ENCODE measurements at regions not wholly inside any gene's neighbourhood (a gene's known extent, or its start where the extent isn't known, plus 50 kb on each side); places are given as distances from the start of the nearest gene placed in this dataset.

DNA sequence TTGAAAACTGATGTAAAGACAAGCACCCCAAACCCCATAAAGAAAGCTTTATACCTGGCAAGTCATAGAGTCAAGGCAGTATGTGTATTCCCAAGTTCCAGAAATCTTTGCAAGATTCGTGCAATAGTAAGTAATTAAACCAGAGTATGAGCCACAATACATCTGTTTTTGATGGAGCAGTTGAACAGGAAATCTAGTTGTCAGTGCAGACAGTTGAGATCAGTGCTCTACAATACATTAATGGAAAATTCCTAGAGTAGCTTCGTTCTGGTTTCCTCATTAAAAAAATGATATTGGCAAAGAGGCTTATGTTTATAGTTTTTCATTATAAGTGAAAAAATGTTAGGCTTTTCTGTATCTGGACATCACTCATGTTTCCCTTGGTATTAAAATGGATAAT lies 575.3 kb downstream of the TRIML1 start:
- H3K27ac ChIP-seq, result no peak overlapping the region
- no peaks in the 10 kb centered on the region for H3K36me3 ChIP-seq
- no peaks in the 10 kb centered on the region for H3K27me3 ChIP-seq
- H3K9me3 ChIP-seq, result no peaks in the 10 kb centered on the region
- no peak overlapping the region for H3K4me3 ChIP-seq (ENCODE audit: low read depth in 1 of 2, low read length in 1 of 2)
- TF ChIP-seq, protein P1, sequence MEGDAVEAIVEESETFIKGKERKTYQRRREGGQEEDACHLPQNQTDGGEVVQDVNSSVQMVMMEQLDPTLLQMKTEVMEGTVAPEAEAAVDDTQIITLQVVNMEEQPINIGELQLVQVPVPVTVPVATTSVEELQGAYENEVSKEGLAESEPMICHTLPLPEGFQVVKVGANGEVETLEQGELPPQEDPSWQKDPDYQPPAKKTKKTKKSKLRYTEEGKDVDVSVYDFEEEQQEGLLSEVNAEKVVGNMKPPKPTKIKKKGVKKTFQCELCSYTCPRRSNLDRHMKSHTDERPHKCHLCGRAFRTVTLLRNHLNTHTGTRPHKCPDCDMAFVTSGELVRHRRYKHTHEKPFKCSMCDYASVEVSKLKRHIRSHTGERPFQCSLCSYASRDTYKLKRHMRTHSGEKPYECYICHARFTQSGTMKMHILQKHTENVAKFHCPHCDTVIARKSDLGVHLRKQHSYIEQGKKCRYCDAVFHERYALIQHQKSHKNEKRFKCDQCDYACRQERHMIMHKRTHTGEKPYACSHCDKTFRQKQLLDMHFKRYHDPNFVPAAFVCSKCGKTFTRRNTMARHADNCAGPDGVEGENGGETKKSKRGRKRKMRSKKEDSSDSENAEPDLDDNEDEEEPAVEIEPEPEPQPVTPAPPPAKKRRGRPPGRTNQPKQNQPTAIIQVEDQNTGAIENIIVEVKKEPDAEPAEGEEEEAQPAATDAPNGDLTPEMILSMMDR (IDR thresholded peaks at IDR 0.05), result no peak
- no peaks in the 10 kb centered on the region for H3K4me1 ChIP-seq (ENCODE audit: control insufficient read depth in 1 of 2, insufficient read depth in 1 of 2, low read depth in 1 of 2, low read length in 1 of 2)

DNA sequence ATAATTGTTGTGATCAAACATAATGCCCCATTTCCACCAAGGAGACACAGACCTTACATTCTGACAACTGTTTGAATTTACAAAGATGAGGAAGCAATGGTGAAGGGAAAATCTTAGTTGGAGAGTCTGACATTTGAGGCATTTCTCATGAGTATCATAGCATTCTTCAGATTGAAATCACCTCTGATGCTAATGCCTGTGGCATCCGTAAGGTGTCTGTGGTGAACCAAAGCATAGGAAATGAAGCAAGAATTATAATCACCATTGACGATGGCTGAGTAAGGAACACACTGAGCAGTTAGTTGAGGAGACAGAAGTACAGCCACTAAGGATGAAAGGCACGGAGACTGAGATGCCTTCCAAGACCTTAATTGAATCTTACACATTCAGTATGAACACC lies 575.7 kb downstream of the TRIML1 start:
- no peaks in the 10 kb centered on the region for H3K4me1 ChIP-seq (ENCODE audit: control insufficient read depth in 1 of 2, insufficient read depth in 1 of 2, low read depth in 1 of 2, low read length in 1 of 2)
- H3K36me3 ChIP-seq, result no peaks in the 10 kb centered on the region
- no peaks in the 10 kb centered on the region for H3K27me3 ChIP-seq
- H3K27ac ChIP-seq, result no peak overlapping the region
- TF ChIP-seq, protein P1 (IDR thresholded peaks at IDR 0.05), result no peak
- no peak overlapping the region for H3K4me3 ChIP-seq (ENCODE audit: low read depth in 1 of 2, low read length in 1 of 2)
- H3K9me3 ChIP-seq, result no peaks in the 10 kb centered on the region

DNA sequence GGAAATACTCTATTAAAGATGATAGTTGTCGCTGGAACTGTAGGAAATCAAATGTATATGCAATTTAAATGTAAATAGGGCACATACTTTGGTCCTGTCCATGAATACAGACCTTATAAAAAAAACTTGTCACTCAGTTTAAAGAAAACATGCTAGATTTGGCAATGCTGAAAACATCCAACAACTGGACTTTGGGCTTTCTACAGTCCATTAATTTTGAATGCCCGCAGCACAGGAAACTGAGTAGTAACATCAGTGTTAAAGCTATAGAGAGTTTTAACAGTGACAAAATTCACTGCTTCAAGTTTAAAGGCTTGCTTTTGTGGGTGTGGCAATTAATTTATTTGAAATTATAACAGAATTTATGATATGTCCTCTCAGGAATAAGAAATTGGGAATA lies 578.4 kb downstream of the TRIML1 start:
- TF ChIP-seq, protein P1 (IDR thresholded peaks at IDR 0.05), result no peak
- Histone ChIP-seq H3K4me1 (ENCODE audit: control insufficient read depth in 1 of 2, insufficient read depth in 1 of 2, low read depth in 1 of 2, low read length in 1 of 2) (no peaks in the 10 kb centered on the region), H3K9me3 (no peaks in the 10 kb centered on the region), H3K4me3 (ENCODE audit: low read depth in 1 of 2, low read length in 1 of 2) (no peak overlapping the region), H3K36me3 (no peaks in the 10 kb centered on the region), H3K27ac (no peak overlapping the region), H3K27me3 (no peaks in the 10 kb centered on the region)

DNA sequence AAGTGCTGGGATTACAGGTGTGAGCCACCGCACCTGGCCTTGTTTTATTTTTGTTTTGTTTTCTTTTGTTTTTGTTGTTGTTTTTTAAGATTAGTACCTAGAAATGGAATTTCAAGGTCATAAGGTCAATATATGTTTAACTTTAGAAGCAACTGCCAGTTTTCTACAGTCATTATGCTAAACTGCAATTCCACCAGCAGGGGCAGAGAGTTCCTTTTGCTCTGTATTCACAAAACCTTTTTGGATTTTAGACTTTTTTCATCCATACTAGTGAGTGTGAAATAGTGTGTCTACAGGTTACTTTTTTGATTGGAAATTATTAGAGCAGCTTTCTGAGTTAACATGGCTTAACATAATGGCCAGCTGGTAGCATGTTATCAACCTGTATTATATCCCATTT lies 580.6 kb downstream of the TRIML1 start:
- H3K36me3 ChIP-seq, result no peaks in the 10 kb centered on the region
- H3K9me3 ChIP-seq, result no peaks in the 10 kb centered on the region
- H3K27ac ChIP-seq, result no peak overlapping the region
- H3K4me1 ChIP-seq (ENCODE audit: control insufficient read depth in 1 of 2, insufficient read depth in 1 of 2, low read depth in 1 of 2, low read length in 1 of 2), result no peaks in the 10 kb centered on the region
- no peak overlapping the region for H3K4me3 ChIP-seq (ENCODE audit: low read depth in 1 of 2, low read length in 1 of 2)
- no peaks in the 10 kb centered on the region for H3K27me3 ChIP-seq
- TF ChIP-seq, protein P1 (IDR thresholded peaks at IDR 0.05), result no peak

DNA sequence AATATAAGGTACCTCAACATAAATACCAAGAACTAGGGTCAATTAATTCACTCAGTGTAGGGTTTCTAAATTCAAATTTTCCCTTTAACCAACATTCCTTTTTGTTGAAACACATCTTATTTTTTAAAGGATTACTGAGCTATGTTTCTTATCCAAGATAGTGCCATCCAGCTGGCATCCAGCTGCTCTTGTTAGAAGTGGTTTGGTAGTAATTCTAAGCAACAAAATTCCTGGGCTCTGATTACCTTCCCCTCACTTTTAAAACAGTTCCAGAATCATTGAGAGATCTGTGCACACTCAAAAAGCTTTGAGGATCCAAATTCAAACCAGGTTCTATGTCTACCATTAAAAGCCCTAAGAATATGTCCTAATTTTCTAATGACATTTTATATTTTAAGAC lies 583.7 kb downstream of the TRIML1 start:
- Histone ChIP-seq H3K36me3 (no peaks in the 10 kb centered on the region), H3K4me1 (ENCODE audit: control insufficient read depth in 1 of 2, insufficient read depth in 1 of 2, low read depth in 1 of 2, low read length in 1 of 2) (no peaks in the 10 kb centered on the region), H3K9me3 (no peaks in the 10 kb centered on the region), H3K4me3 (ENCODE audit: low read depth in 1 of 2, low read length in 1 of 2) (no peak overlapping the region), H3K27ac (no peak overlapping the region), H3K27me3 (no peaks in the 10 kb centered on the region)
- TF ChIP-seq, protein P1 (IDR thresholded peaks at IDR 0.05), result no peak

DNA sequence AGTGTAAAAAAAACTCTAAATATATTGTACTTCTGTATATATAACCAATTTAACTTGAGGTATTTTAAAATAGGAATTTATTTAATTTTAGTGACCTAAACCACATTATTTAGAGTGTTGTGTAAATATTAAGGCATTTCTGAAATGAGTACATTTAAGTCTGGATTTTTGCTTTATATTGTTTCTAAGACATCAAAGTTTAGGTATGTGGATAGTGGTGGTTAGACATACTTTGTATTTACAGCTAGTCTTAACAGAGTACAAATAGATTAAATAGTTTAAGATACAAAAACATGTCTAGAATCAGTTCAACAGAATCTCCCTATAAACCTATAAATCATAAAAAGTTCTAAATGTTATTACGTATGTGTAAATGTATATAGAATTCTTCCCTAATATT lies 588.5 kb downstream of the TRIML1 start:
- no peaks in the 10 kb centered on the region for H3K36me3 ChIP-seq
- no peaks in the 10 kb centered on the region for H3K9me3 ChIP-seq
- H3K4me1 ChIP-seq (ENCODE audit: control insufficient read depth in 1 of 2, insufficient read depth in 1 of 2, low read depth in 1 of 2, low read length in 1 of 2), result no peaks in the 10 kb centered on the region
- H3K4me3 ChIP-seq (ENCODE audit: low read depth in 1 of 2, low read length in 1 of 2), result no peak overlapping the region
- H3K27me3 ChIP-seq, result no peaks in the 10 kb centered on the region
- TF ChIP-seq, protein P1 (IDR thresholded peaks at IDR 0.05), result no peak
- H3K27ac ChIP-seq, result no peak overlapping the region

All from neutrophil (primary cell).